Activated CD8-positive, alpha-beta memory T cell treated with anti-CD3 and anti-CD28 coated beads for 1 hour (primary cell): ENCODE measurements at regions not wholly inside any gene's neighbourhood (a gene's known extent, or its start where the extent isn't known, plus 50 kb on each side); places are given as distances from the start of the nearest gene placed in this dataset.
"Not testable (repeated sequence)": the region's sequence is repeated elsewhere in the genome, so short reads cannot be mapped to it uniquely, and the experiment has no call there.

Experiments
- DNase-seq, 2 donors: peaks; one replicate each; pipeline ENCODE4 v3.0.0-alpha.2; 2020; ENCODE audit warnings: low read depth in 1 of 2; ENCODE audit errors: extremely low read depth in 1 of 2

DNA sequence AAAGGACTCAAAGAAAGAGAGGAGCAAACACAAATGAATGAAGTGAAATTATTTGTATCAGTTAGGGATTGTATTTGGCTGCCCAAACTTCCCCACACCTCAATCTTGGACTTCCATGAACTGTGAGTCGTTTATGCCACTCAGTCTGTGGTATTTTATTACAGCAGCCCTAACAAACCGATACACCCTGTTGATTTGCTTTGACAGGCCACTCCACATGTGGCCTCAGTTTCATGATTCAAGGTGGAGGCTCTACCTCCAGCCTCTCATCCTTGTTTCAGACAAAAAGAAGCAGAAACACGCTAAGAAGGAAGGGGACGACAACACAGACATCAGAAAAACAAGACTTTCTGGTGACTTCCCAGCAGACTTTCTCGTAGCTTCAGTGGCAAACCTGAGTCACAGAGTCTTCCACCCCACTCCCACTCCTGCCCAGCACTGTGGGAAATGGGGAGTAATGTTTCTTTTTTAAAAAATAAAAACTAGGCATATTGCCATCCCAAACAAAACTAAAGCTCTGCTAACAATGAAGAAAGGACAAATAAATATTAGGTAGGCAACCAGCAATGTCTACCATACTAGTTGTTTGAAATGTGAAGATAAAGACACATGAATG is 52.2 kb upstream of the ABCA1 start:
- no peak for DNase-seq

- no peak for DNase-seq
Observed at GRCh38 chr9:104981543-104982129, 53.7 kb upstream of the ABCA1 start.

DNA sequence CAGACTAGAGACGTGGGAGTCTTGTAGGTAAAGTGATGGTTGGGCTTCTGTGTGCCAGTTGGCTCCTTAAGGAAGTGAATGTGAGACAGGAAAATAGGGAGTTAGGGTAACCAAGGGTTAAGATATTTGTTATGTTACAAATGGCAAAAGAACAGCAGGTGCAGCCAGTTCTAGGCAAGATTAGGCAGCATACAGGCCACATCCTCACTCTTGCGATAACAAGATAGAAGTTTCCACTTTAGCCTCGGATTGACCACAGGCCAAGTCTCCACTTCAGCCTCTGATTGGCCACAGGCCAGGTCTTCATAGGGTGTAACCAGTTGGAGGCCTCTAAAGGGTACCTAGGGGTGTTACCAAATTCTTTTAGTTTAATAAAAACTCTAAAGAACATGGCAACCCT is 54.6 kb upstream of the ABCA1 start:
- no peak for DNase-seq

GRCh38 chr9:104983491-104983890 is 55.5 kb upstream of the ABCA1 start:
- DNase-seq = no peak

DNA sequence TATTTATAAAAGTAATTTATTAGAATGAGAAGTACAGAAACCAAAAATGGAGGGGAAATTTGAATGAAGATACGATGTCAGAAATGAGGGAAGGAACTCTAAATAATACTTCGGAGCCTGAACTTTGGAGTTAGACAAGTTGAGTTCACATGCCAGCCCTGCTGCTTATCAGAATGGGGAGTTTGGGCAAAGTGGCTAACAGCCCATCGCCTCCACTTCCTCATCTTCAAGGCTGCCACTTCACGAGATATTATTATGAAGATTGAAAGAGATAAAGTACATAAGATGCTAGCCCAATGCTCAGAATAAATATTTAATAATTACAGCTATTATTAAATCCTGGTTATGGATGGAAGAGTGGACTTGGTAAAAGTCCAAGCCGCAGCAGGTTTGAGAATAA is 56.2 kb upstream of the ABCA1 start:
- no peak for DNase-seq

GRCh38 chr9:104984542-104984941 is 56.6 kb upstream of the ABCA1 start:
- DNase-seq = no peak

DNA sequence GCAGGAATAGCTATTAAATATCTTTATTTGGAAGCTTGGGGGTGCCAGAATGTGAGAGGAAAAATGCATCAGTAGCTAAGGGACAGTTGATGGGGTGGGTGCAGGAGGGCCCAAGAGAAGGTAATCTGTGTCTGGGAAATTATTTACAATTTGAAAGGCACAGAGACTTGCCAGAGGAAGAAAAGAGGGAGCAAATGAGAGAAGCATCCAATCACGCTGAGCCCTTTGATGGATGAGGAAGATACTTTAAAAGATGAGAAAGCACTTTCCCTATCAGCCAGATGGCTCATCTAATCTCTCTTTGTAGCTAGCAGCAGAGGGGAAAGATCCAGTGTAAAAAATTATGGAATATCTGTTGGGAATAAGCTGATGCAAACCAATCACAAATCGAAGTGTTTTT is 57.0 kb upstream of the ABCA1 start:
- no peak for DNase-seq

GRCh38 chr9:104986096-104986495 is 58.1 kb upstream of the ABCA1 start:
- no peak for DNase-seq

DNA sequence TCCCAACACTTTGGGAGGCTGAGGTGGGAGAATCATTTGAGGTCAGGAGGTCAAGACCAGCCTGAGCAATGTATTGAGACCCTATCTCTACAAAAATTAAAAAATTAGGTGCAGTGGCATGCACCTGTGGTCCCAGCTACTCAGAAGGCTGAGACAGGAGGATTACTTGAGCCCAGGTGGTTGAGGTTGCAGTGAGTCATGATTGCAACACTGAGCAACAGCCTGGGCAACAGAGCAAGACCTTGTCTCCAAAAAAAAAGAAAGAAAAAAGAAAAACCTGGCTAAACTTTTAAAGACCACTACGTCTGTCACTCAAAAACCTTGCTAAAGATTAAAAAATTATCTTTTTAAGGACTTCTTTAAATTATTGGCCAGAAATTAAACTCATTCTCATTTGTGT is 59.8 kb upstream of the ABCA1 start:
- DNase-seq = no peak

DNA sequence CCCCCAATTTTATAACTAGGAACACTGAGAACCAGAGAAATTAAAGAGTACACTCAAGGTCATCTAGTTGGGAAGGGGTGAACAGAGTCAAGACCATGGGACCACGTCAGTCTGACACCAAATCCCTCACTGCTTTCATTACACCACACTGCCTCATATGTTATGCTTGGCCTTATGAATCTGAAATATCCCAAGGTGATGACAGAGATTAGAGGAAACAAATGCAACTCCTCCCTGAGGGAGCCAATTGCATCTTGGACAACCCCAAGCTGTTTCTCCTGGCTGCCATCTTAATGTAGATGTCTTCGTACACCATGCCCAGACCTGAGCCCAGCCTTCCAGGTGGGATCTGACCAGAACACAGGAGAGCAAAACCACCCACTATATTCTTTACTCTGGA is 60.6 kb upstream of the ABCA1 start:
- DNase-seq = no peak

GRCh38 chr9:104991144-104991953 is 63.4 kb upstream of the ABCA1 start:
- peak; percentile 34 to 63 for DNase-seq

DNA sequence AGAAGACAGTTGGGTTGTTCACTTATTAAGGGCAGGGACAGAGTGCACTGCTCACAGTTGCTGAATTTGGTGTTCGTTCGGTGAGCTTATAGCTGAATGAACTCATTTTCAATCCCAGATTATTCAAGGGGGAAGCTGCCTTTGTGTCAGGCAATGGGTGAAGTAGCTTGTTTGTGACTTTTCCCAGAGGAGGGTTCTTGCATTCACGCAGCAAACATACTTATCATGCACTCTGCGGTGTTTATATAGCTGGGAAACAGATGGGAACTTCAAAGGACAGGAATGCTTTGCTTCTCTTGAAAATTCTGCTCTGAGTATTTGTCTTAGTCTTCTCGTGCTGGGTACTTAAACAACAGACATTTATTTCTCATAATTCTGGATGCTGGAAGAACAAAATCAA is 64.7 kb upstream of the ABCA1 start:
- DNase-seq = no peak

- no peak for DNase-seq
Observed at GRCh38 chr9:104993291-104993963, 65.5 kb upstream of the ABCA1 start.

DNA sequence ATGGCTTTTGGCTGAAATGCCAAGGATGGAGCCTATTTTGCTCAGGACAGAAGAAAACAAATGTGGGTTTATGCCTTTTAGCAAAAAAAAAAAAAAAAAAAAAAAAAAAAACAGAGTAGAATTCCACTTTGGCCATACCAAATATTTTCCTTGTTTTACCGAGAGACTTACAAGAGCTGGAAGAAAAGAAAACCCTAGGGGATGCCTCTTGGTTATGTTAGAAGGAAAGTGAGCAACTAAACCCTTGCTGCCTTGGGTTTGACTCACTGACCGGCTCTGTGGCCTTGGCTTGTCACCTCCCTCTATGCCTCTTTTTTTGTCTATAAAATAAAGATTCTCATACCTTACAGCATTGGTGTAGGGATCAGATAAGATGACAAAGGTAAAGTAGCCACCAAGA is 69.6 kb upstream of the ABCA1 start:
- DNase-seq = no peak

DNA sequence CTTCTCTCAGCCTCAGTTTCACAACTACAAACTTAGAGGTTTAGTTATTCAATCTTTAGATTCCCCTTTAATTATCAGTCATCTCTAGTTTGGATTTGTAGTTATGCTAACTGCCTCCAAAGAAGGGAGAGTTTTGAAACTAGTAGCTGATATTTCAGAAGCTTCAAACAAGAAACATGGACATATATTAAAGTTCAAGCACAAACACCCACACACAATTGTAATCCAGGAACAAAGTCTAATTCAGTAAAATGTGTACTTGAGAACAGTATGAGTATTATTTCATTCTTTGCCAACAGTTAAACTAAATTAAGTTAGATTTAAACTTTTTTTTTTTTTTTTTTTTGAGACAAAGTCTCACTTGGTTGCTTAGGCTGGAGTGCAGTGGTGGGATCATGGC is 71.2 kb upstream of the ABCA1 start:
- no peak for DNase-seq

GRCh38 chr9:105000529-105000928 is 72.6 kb upstream of the ABCA1 start:
- DNase-seq = not testable (repeated sequence)

DNA sequence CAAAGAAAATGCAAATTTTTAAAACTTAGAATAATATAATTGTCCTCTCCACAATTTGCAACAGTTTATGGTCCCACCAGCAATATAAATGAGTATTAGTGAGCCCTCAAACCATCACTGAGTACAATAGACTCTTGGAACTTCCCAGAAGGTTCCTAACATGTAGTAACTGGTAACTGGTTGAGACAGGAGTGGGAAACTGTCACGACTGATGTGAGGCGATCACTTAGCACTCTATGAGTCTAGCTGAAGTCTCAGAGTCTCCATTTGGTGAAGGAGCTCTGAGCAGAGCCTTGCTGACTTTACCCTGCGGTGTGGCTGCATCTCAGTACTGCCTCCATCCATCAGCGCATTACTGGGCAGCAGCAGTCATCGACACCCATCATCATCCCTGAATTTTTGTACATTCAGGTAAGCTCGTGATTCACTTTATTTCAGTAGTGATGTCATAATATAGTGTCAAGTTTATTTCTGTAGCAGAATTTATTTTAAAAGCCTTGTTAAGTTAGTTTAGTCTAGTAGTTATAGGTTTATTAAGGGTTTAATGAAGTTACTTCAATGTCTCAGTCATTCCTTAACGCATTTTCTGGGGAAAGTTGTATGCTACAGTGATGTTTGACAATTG is 76.6 kb upstream of the ABCA1 start:
- DNase-seq = no peak

- no peak for DNase-seq
Observed at GRCh38 chr9:105005186-105005585, 77.2 kb upstream of the ABCA1 start.

GRCh38 chr9:105006514-105006913 is 78.6 kb upstream of the ABCA1 start:
- DNase-seq = no peak

GRCh38 chr9:105007143-105007542 is 79.2 kb upstream of the ABCA1 start:
- DNase-seq = no peak

- not testable (repeated sequence) for DNase-seq
Observed at GRCh38 chr9:105010089-105010488, 82.1 kb upstream of the ABCA1 start.
